Gastrocnemius medialis (tissue), 4 donors: ENCODE measurements at regions not wholly inside any gene's neighbourhood (a gene's known extent, or its start where the extent isn't known, plus 50 kb on each side); places are given as distances from the start of the nearest gene placed in this dataset.

Experiments used
- CTCF ChIP-seq, 5 experiments: fragments of 450-650 bp in 3 of 5; fragments of 200-600 bp in 2 of 5; sonication (generic) in 2 of 5; IDR thresholded peaks in 4 of 5; conservative IDR thresholded peaks in 1 of 5; 1 replicate in 4 of 5; 2 replicates in 1 of 5; pipeline ENCODE4 v1.5.1; 2016 to 2019; ENCODE audit warnings: antibody characterized with exemption in 5 of 5, mild to moderate bottlenecking in 3 of 5, moderate library complexity in 3 of 5
- POLR2A ChIP-seq, 2 donors: fragments of 450-650 bp; IDR thresholded peaks; one replicate each; pipeline ENCODE4 v1.6.1; 2017; ENCODE audit warnings: antibody characterized with exemption in 2 of 2, mild to moderate bottlenecking in 2 of 2, moderate library complexity in 2 of 2

- TF ChIP-seq CTCF (IDR thresholded peaks at IDR 0.05 in 4 of 5, conservative IDR thresholded peaks at IDR 0.05 in 1 of 5) (no peak), POLR2A (IDR thresholded peaks at IDR 0.05) (no peak)
Observed at GRCh38 chrX:57977992-57978391, 67.7 kb upstream of the ZXDA start.
